TTC549 (cell line): ENCODE measurements at regions not wholly inside any gene's neighbourhood (a gene's known extent, or its start where the extent isn't known, plus 50 kb on each side); places are given as distances from the start of the nearest gene placed in this dataset.
"Not testable (repeated sequence)": the region's sequence is repeated elsewhere in the genome, so short reads cannot be mapped to it uniquely, and the experiment has no call there.

ENCODE experiments used
- FAIRE-seq: peaks from 2 replicates; lab custom pipeline; 2012; peaks lifted over from hg19 to GRCh38; lab: Jason Lieb, UNC

DNA sequence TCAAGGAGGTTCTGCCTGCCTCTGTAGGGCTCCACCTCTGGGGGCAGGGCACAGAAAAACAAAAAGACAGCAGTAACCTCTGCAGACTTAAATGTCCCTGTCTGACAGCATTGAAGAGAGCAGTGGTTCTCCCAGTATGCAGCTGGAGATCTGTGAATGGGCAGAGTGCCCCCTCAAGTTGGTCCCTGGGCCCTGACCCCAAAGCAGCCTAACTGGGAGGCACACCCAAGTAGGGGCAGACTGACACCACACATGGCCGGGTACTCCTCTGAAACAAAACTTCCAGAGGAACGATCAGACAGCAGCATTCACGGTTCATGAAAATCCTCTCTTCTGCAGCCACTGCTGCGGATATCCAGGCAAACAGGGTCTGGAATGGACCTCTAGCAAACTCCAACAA, 409.2 kb downstream of the ALG10 start:
- FAIRE-seq: not testable (repeated sequence)
